HG03469 (cell line): ENCODE measurements at regions not wholly inside any gene's neighbourhood (a gene's known extent, or its start where the extent isn't known, plus 50 kb on each side); places are given as distances from the start of the nearest gene placed in this dataset.
"Not testable (repeated sequence)": the region's sequence is repeated elsewhere in the genome, so short reads cannot be mapped to it uniquely, and the experiment has no call there.

Source experiments
- ATAC-seq: cut with Tn5 transposase; IDR thresholded peaks from one replicate; pipeline ENCODE4 v1.9.1; 2021; ENCODE audit warnings: mild to moderate bottlenecking, moderate library complexity, moderate number of reproducible peaks; ENCODE audit not compliant: unreplicated experiment

- no peak for ATAC-seq
Observed at GRCh38 chr15:66959875-66960274, 105.5 kb upstream of the SMAD3 start.

GRCh38 chr15:66960519-66960918 lies 104.9 kb upstream of the SMAD3 start:
- no peak for ATAC-seq

GRCh38 chr15:66961407-66961884 lies 104.0 kb upstream of the SMAD3 start:
- no peak for ATAC-seq

- ATAC-seq: no peak
Observed at GRCh38 chr15:66961901-66962300, 103.5 kb upstream of the SMAD3 start.

GRCh38 chr15:66962522-66962921 lies 102.9 kb upstream of the SMAD3 start:
- ATAC-seq: no peak

- no peak for ATAC-seq
Observed at GRCh38 chr15:66963084-66963483, 102.3 kb upstream of the SMAD3 start.

- ATAC-seq: no peak
Observed at GRCh38 chr15:66963710-66964109, 101.7 kb upstream of the SMAD3 start.

- no peak for ATAC-seq
Observed at GRCh38 chr15:66964111-66964738, 101.2 kb upstream of the SMAD3 start.

GRCh38 chr15:66964791-66965190 lies 100.6 kb upstream of the SMAD3 start:
- no peak for ATAC-seq

- no peak for ATAC-seq
Observed at GRCh38 chr15:66965201-66965900, 100.1 kb upstream of the SMAD3 start.

GRCh38 chr15:66966256-66966655 lies 99.1 kb upstream of the SMAD3 start:
- no peak for ATAC-seq

- no peak for ATAC-seq
Observed at GRCh38 chr15:66968806-66969596, 96.4 kb upstream of the SMAD3 start.

- ATAC-seq: not testable (repeated sequence)
Observed at GRCh38 chr15:66974131-66974530, 91.3 kb upstream of the SMAD3 start.

GRCh38 chr15:66976106-66976640 lies 89.2 kb upstream of the SMAD3 start:
- ATAC-seq: not testable (repeated sequence)

GRCh38 chr15:66980326-66980725 lies 85.1 kb upstream of the SMAD3 start:
- not testable (repeated sequence) for ATAC-seq

- no peak for ATAC-seq
Observed at GRCh38 chr15:66981771-66982170, 83.6 kb upstream of the SMAD3 start.

GRCh38 chr15:66982250-66982649 lies 83.2 kb upstream of the SMAD3 start:
- ATAC-seq: no peak

- ATAC-seq: no peak
Observed at GRCh38 chr15:66982816-66983215, 82.6 kb upstream of the SMAD3 start.

- ATAC-seq: no peak
Observed at GRCh38 chr15:66985653-66986052, 79.7 kb upstream of the SMAD3 start.

- no peak for ATAC-seq
Observed at GRCh38 chr15:66986951-66987350, 78.5 kb upstream of the SMAD3 start.

- no peak for ATAC-seq
Observed at GRCh38 chr15:66993090-66993489, 72.3 kb upstream of the SMAD3 start.
